GM23338 (cell line): ENCODE measurements at regions not wholly inside any gene's neighbourhood (a gene's known extent, or its start where the extent isn't known, plus 50 kb on each side); places are given as distances from the start of the nearest gene placed in this dataset.

ENCODE experiments used
- ATAC-seq: fragments of 200-7000 bp; cut with Tn5 transposase; 3 replicates; pipeline ENCODE4 v1.9.1; 2020
- DNase-seq: peaks from one replicate; pipeline ENCODE4 v3.0.0-alpha.2; 2015; ENCODE audit warnings: low spot score
- H2AFZ ChIP-seq: fragments of 200-600 bp; sonication (generic); 2 replicates; pipeline ENCODE4 v1.8.0; 2016; ENCODE audit warnings: antibody characterized with exemption, mild to moderate bottlenecking, moderate library complexity
- H3F3A ChIP-seq: fragments of 200-600 bp; sonication (generic); replicated peaks from 2 replicates; pipeline ENCODE4 v1.8.0; 2017; ENCODE audit warnings: antibody characterized with exemption, mixed run types, low read depth
- H3K27ac ChIP-seq: fragments of 200-600 bp; sonication (generic); 2 replicates; pipeline ENCODE4 v1.6.1; 2016; ENCODE audit warnings: low read depth
- H3K27me3 ChIP-seq: fragments of 200-600 bp; sonication (generic); 2 replicates; pipeline ENCODE4 v1.8.0; 2016; ENCODE audit warnings: mild to moderate bottlenecking, mixed run types, moderate library complexity; ENCODE audit not compliant: insufficient read depth
- H3K36me3 ChIP-seq: fragments of 200-600 bp; sonication (generic); 2 replicates; pipeline ENCODE4 v1.8.0; 2016; ENCODE audit warnings: mild to moderate bottlenecking; ENCODE audit not compliant: insufficient read depth
- H3K4me1 ChIP-seq: fragments of 200-600 bp; sonication (generic); 2 replicates; pipeline ENCODE4 v1.8.0; 2016; ENCODE audit warnings: mild to moderate bottlenecking, moderate library complexity; ENCODE audit not compliant: insufficient read depth
- H3K4me2 ChIP-seq: fragments of 200-600 bp; sonication (generic); 2 replicates; pipeline ENCODE4 v1.7.1; 2017; ENCODE audit warnings: mixed run types
- H3K4me3 ChIP-seq: fragments of 200-600 bp; sonication (generic); 2 replicates; pipeline ENCODE4 v1.6.1; 2016; ENCODE audit warnings: mixed run types
- H3K79me2 ChIP-seq: fragments of 200-600 bp; sonication (generic); replicated peaks from 2 replicates; pipeline ENCODE4 v1.8.0; 2017; ENCODE audit warnings: mild to moderate bottlenecking; ENCODE audit not compliant: insufficient read depth
- H3K9me2 ChIP-seq: fragments of 200-600 bp; sonication (generic); 2 replicates; pipeline ENCODE4 v1.8.0; 2017; ENCODE audit not compliant: insufficient read depth
- H4K20me1 ChIP-seq: fragments of 200-600 bp; sonication (generic); replicated peaks from 2 replicates; pipeline ENCODE4 v1.8.0; 2017; ENCODE audit warnings: mild to moderate bottlenecking; ENCODE audit not compliant: insufficient read depth
- H3K27ac Mint-ChIP-seq: 2 replicates; pipeline ENCODE4 v1.8.0; 2020; ENCODE audit warnings: inconsistent platforms, mild to moderate bottlenecking, moderate library complexity, mixed read lengths
- H3K27me3 Mint-ChIP-seq: 3 replicates; pipeline ENCODE4 v1.8.0; 2022; ENCODE audit warnings: low read depth, mild to moderate bottlenecking, moderate library complexity, mixed read lengths, inconsistent platforms; ENCODE audit not compliant: insufficient read depth, poor library complexity
- H3K36me3 Mint-ChIP-seq: 3 replicates; pipeline ENCODE4 v1.8.0; 2021; ENCODE audit warnings: low read depth, mild to moderate bottlenecking, inconsistent platforms, moderate library complexity, mixed read lengths
- H3K4me1 Mint-ChIP-seq: 3 replicates; pipeline ENCODE4 v1.8.0; 2020; ENCODE audit warnings: mild to moderate bottlenecking, inconsistent platforms, mixed read lengths
- H3K4me3 Mint-ChIP-seq: 3 replicates; pipeline ENCODE4 v1.8.0; 2021; ENCODE audit warnings: moderate library complexity, mild to moderate bottlenecking, inconsistent platforms, mixed read lengths
- H3K9me3 Mint-ChIP-seq: 3 replicates; pipeline ENCODE4 v1.8.0; 2020; ENCODE audit warnings: moderate library complexity, mild to moderate bottlenecking, inconsistent platforms, mixed read lengths
- CREB1 ChIP-seq: fragments of 250-450 bp; sonication (Bioruptor Pico); IDR thresholded peaks from 2 replicates; pipeline ENCODE4 v1.5.0; 2020; ENCODE audit warnings: low read depth, mild to moderate bottlenecking, moderate library complexity
- CTCF ChIP-seq, 2 experiments: fragments of 200-600 bp in 1 of 2; sonication (generic) in 1 of 2; conservative IDR thresholded peaks; 2 replicates each; pipeline versions ENCODE4 v1.5.1 to v1.6.1; 2016 to 2017; ENCODE audit warnings: antibody characterized with exemption in 2 of 2, low read depth in 2 of 2, mild to moderate bottlenecking in 2 of 2, moderate library complexity in 1 of 2
- ETS1 ChIP-seq: IDR thresholded peaks from 2 replicates; pipeline ENCODE4 v1.6.1; 2016; ENCODE audit warnings: antibody characterized with exemption
- EZH2 ChIP-seq: fragments of 200-600 bp; sonication (generic); IDR thresholded peaks from one replicate; pipeline ENCODE4 v1.8.0; 2017; ENCODE audit warnings: antibody characterized with exemption, mild to moderate bottlenecking, low read depth; ENCODE audit not compliant: unreplicated experiment
- EZH2phosphoT487 ChIP-seq: fragments of 200-600 bp; sonication (generic); IDR thresholded peaks from one replicate; pipeline ENCODE4 v1.8.1; 2018; ENCODE audit warnings: antibody characterized with exemption; ENCODE audit not compliant: unreplicated experiment
- NANOG ChIP-seq: IDR thresholded peaks from 2 replicates; pipeline ENCODE4 v1.6.1; 2016; ENCODE audit warnings: antibody characterized with exemption, borderline replicate concordance
- POLR2AphosphoS5 ChIP-seq: IDR thresholded peaks from 2 replicates; pipeline ENCODE4 v1.6.1; 2016; ENCODE audit warnings: antibody characterized with exemption, low read depth
- REST ChIP-seq: IDR thresholded peaks from one replicate; pipeline ENCODE4 v1.6.1; 2018; ENCODE audit warnings: antibody characterized with exemption; ENCODE audit not compliant: unreplicated experiment
- STAT1 ChIP-seq: IDR thresholded peaks from one replicate; pipeline ENCODE4 v1.6.1; 2016; ENCODE audit warnings: antibody characterized with exemption; ENCODE audit not compliant: unreplicated experiment
- ZNF114 ChIP-seq: fragments of 250-450 bp; sonication (Bioruptor Pico); IDR thresholded peaks from 2 replicates; pipeline ENCODE4 v1.5.0; 2020; ENCODE audit warnings: mild to moderate bottlenecking, moderate library complexity
- ZNF331 ChIP-seq: fragments of 250-450 bp; sonication (Bioruptor Pico); IDR thresholded peaks from 2 replicates; pipeline ENCODE4 v1.5.0; 2020; ENCODE audit warnings: low read depth, mild to moderate bottlenecking, moderate library complexity

GRCh38 chr9:134493461-134494272, 147.9 kb upstream of the COL5A1 start:
- no peaks in the 10 kb centered on the region for H3K9me2 ChIP-seq
- no peaks in the 10 kb centered on the region for H3F3A ChIP-seq
- Mint-ChIP-seq H3K4me1 (peaks cover 8% of the 10 kb centered on the region), H3K27me3 (peaks cover 4% of the 10 kb centered on the region), H3K9me3 (no peaks in the 10 kb centered on the region), H3K27ac (no peak overlapping the region), H3K36me3 (no peaks in the 10 kb centered on the region; the same call in 2 of the 3 replicates), H3K4me3 (no peak overlapping the region)
- H3K27me3 ChIP-seq = no peaks in the 10 kb centered on the region
- no peak overlapping the region for H3K4me2 ChIP-seq
- no peaks in the 10 kb centered on the region for H3K4me1 ChIP-seq
- no peaks in the 10 kb centered on the region for H3K79me2 ChIP-seq
- H3K4me3 ChIP-seq = no peak overlapping the region
- ATAC-seq = no peak
- TF ChIP-seq ZNF114 (no peak), ZNF331 (CRISPR knock-in tag) (no peak), CTCF (conservative IDR thresholded peaks at IDR 0.05; ENCODE audit: low read depth in 2 of 2) (no peak), REST (no peak), STAT1 (no peak), EZH2phosphoT487 (no peak), CREB1 (CRISPR knock-in tag) (no peak), POLR2AphosphoS5 (no peak), EZH2 (no peak), ETS1 (no peak), NANOG (no peak)
- H4K20me1 ChIP-seq = no peaks in the 10 kb centered on the region
- DNase-seq = no peak
- no peaks in the 10 kb centered on the region for H3K36me3 ChIP-seq
- H3K27ac ChIP-seq = no peak overlapping the region
- no peak overlapping the region for H2AFZ ChIP-seq
